HepG2 (cell line): ENCODE measurements at regions not wholly inside any gene's neighbourhood (a gene's known extent, or its start where the extent isn't known, plus 50 kb on each side); places are given as distances from the start of the nearest gene placed in this dataset.

Experiments
- ATAC-seq: fragments of 200-7000 bp; cut with Tn5 transposase; 3 replicates; pipeline ENCODE4 v1.9.1; 2020; ENCODE audit warnings: mild to moderate bottlenecking, moderate library complexity
- BruUV-seq: library from RNA; stranded (reverse); fragments of 400-500 nt; replicated peaks from 2 replicates; lab custom pipeline; 2021; lab: Mats Ljungman, UMichigan
- CTCF ChIA-PET: fragments of 300-600 bp; formaldehyde crosslinking; extraction: SDS; loops from one replicate; lab custom pipeline; 2021; ENCODE audit warnings: low total read pairs, inconsistent platforms, low intra/inter-chr PET ratio; lab: Yijun Ruan, JAX
- POLR2A ChIA-PET: fragments of 350-600 bp; sonication (Branson Sonifier 250); formaldehyde crosslinking; loops from one replicate; lab custom pipeline; 2020; ENCODE audit warnings: antibody characterized with exemption, inconsistent platforms; lab: Yijun Ruan, JAX
- DNase-seq: peaks from one replicate; pipeline ENCODE4 v3.0.0-alpha.2; 2015; ENCODE audit warnings: low spot score
- FAIRE-seq: peaks from 3 replicates; lab custom pipeline; 2011; peaks lifted over from hg19 to GRCh38; lab: Jason Lieb, UNC
- H2AFZ ChIP-seq: one replicate; pipeline ENCODE4 v1.6.1; 2011; ENCODE audit warnings: low read length, inconsistent platforms
- H3K27ac ChIP-seq: fragments of 300-600 bp; 3 replicates; pipeline ENCODE4 v1.8.0; 2011; ENCODE audit warnings: mixed run types, mild to moderate bottlenecking, mixed read lengths, low read length, inconsistent platforms; ENCODE audit not compliant: insufficient read depth; ENCODE audit errors: extremely low read length
- H3K27me3 ChIP-seq, 2 experiments: fragments of 200-600 bp in 1 of 2; 2 replicates in 1 of 2; 3 replicates in 1 of 2; pipeline versions ENCODE4 v1.6.0 to v1.8.0; 2011; ENCODE audit warnings: low read length in 2 of 2, mild to moderate bottlenecking in 2 of 2, moderate library complexity in 2 of 2, inconsistent platforms in 1 of 2; ENCODE audit not compliant: insufficient read depth in 2 of 2, control insufficient read depth in 1 of 2
- H3K36me3 ChIP-seq, 2 experiments: fragments of 200-600 bp in 1 of 2; replicated peaks in 1 of 2; 2 replicates in 1 of 2; 3 replicates in 1 of 2; pipeline versions ENCODE4 v1.5.1 to v1.8.0; 2011; ENCODE audit warnings: low read length in 2 of 2, inconsistent platforms in 1 of 2; ENCODE audit not compliant: insufficient read depth in 2 of 2, control insufficient read depth in 1 of 2
- H3K4me1 ChIP-seq: 2 replicates; pipeline ENCODE4 v1.5.1; 2012; ENCODE audit warnings: low read length, inconsistent platforms; ENCODE audit not compliant: insufficient read depth
- H3K4me2 ChIP-seq: 2 replicates; pipeline ENCODE4 v1.6.0; 2011; ENCODE audit warnings: low read depth, low read length, inconsistent platforms
- H3K4me3 ChIP-seq, 3 experiments: fragments of 200-600 bp in 1 of 3; sonication (generic), shearing (Covaris generic) in 1 of 3; replicated peaks in 1 of 3; 2 replicates each; pipeline ENCODE4 v1.5.1; 2011 to 2016; ENCODE audit warnings: low read length in 3 of 3, inconsistent platforms in 2 of 3, low read depth in 2 of 3, mild to moderate bottlenecking in 2 of 3, control low read depth in 1 of 3, mixed read lengths in 1 of 3; ENCODE audit not compliant: insufficient read depth in 1 of 3
- H3K79me2 ChIP-seq: one replicate; pipeline ENCODE4 v1.6.1; 2011; ENCODE audit warnings: low read length, inconsistent platforms; ENCODE audit not compliant: insufficient read depth
- H3K9ac ChIP-seq: 2 replicates; pipeline ENCODE4 v1.6.0; 2011; ENCODE audit warnings: mild to moderate bottlenecking, low read depth, low read length, inconsistent platforms; ENCODE audit not compliant: insufficient read depth
- H3K9me3 ChIP-seq: 2 replicates; pipeline ENCODE4 v1.5.1; 2012; ENCODE audit warnings: mild to moderate bottlenecking, low read length
- H4K20me1 ChIP-seq: 2 replicates; pipeline ENCODE4 v1.6.0; 2011; ENCODE audit warnings: inconsistent platforms, mild to moderate bottlenecking, low read length, moderate library complexity; ENCODE audit not compliant: insufficient read depth
- AHR ChIP-seq: IDR thresholded peaks from 2 replicates; pipeline ENCODE4 v1.6.1; 2018; ENCODE audit warnings: missing genetic modification reagents, missing compliant biosample characterization
- CENPX ChIP-seq: sonication (generic); formaldehyde crosslinking; IDR thresholded peaks from 2 replicates; pipeline ENCODE4 v1.9.0; 2021; ENCODE audit warnings: mild to moderate bottlenecking, missing genetic modification reagents, moderate library complexity
- GLMP ChIP-seq: sonication (generic); formaldehyde crosslinking; IDR thresholded peaks from 2 replicates; pipeline ENCODE4 v1.9.0; 2021; ENCODE audit warnings: missing genetic modification reagents, mild to moderate bottlenecking, borderline replicate concordance
- IRX3 ChIP-seq: sonication (generic); formaldehyde crosslinking; IDR thresholded peaks from 2 replicates; pipeline ENCODE4 v1.8.1; 2023; ENCODE audit warnings: mild to moderate bottlenecking, low read depth, missing genetic modification reagents, borderline replicate concordance
- MATR3 ChIP-seq: sonication (generic); formaldehyde crosslinking; IDR thresholded peaks from 2 replicates; pipeline ENCODE4 v1.4.0; 2020; ENCODE audit warnings: missing genetic modification reagents
- MIXL1 ChIP-seq: IDR thresholded peaks from 2 replicates; pipeline ENCODE4 v1.6.1; 2016
- NFATC3 ChIP-seq: sonication (generic); formaldehyde crosslinking; IDR thresholded peaks from 2 replicates; pipeline ENCODE4 v1.5.1; 2020; ENCODE audit warnings: mild to moderate bottlenecking, missing genetic modification reagents
- NR2F1 ChIP-seq, 2 experiments: fragments of 450-650 bp in 1 of 2; formaldehyde crosslinking in 1 of 2; IDR thresholded peaks; 2 replicates each; pipeline versions ENCODE4 v1.5.0 to v1.6.1; 2016 to 2020; ENCODE audit warnings: mild to moderate bottlenecking in 1 of 2, missing compliant biosample characterization in 1 of 2, missing genetic modification reagents in 1 of 2, moderate library complexity in 1 of 2
- NRL ChIP-seq: sonication (generic); formaldehyde crosslinking; IDR thresholded peaks from 2 replicates; pipeline ENCODE4 v1.5.0; 2020; ENCODE audit warnings: missing genetic modification reagents, mild to moderate bottlenecking, moderate library complexity, borderline replicate concordance
- THYN1 ChIP-seq: sonication (generic); formaldehyde crosslinking; IDR thresholded peaks from 2 replicates; pipeline ENCODE4 v1.8.1; 2023; ENCODE audit warnings: low read depth, mild to moderate bottlenecking, moderate library complexity, missing genetic modification reagents, borderline replicate concordance
- ZNF230 ChIP-seq: sonication (generic); formaldehyde crosslinking; IDR thresholded peaks from 2 replicates; pipeline ENCODE4 v1.4.0; 2020; ENCODE audit warnings: mild to moderate bottlenecking, missing genetic modification reagents
- ZNF451 ChIP-seq: sonication (generic); formaldehyde crosslinking; IDR thresholded peaks from 2 replicates; pipeline ENCODE4 v1.5.0; 2020; ENCODE audit warnings: mild to moderate bottlenecking, missing genetic modification reagents
- ZNF563 ChIP-seq: sonication (generic); formaldehyde crosslinking; IDR thresholded peaks from 2 replicates; pipeline ENCODE4 v1.8.0; 2022; ENCODE audit warnings: mild to moderate bottlenecking, moderate library complexity, missing genetic modification reagents
- ZNF607 ChIP-seq: sonication (generic); formaldehyde crosslinking; IDR thresholded peaks from 2 replicates; pipeline ENCODE4 v1.5.1; 2020; ENCODE audit warnings: missing genetic modification reagents, mild to moderate bottlenecking, borderline replicate concordance
- ZNF713 ChIP-seq: sonication (generic); formaldehyde crosslinking; IDR thresholded peaks from 2 replicates; pipeline ENCODE4 v1.4.0; 2020; ENCODE audit warnings: mild to moderate bottlenecking, missing genetic modification reagents
- ZUFSP ChIP-seq: sonication (generic); formaldehyde crosslinking; IDR thresholded peaks from 2 replicates; pipeline ENCODE4 v1.9.0; 2021; ENCODE audit warnings: missing genetic modification reagents, mild to moderate bottlenecking, borderline replicate concordance
- WGBS: methylation state at CpG from one replicate; pipeline ENCODE4 v1.1.6; 2017; ENCODE audit warnings: low lambda C conversion rate; 5-methylcytosine and 5-hydroxymethylcytosine counted together
- in situ Hi-C: cut with HindIII; loops from 2 replicates; pipeline ENCODE4 v1.10.0; 2017; ENCODE audit warnings: low pct_unique_long_range_greater_than_20kb; ENCODE audit not compliant: extremely low pct_ligation_motif_present
- intact Hi-C: fragments of 100-400 bp; cut with micrococcal nuclease; formaldehyde crosslinking; loops from one replicate; pipeline ENCODE4 v1.10.0; 2022; ENCODE audit not compliant: unreplicated experiment

GRCh38 chr14:83347874-83348273, 1814.2 kb upstream of the SEL1L start:
- in situ Hi-C loops, result no loop called here
- no peak overlapping the region for H3K9ac ChIP-seq
- no peak overlapping the region for H2AFZ ChIP-seq
- H3K79me2 ChIP-seq, result no peaks in the 10 kb centered on the region
- 0% methylated on average over 1 of the region's 1 CpG for WGBS
- CTCF ChIA-PET, result no interaction called here
- POLR2A ChIA-PET, result no interaction called here
- H3K9me3 ChIP-seq, result no peaks in the 10 kb centered on the region; the same call in 1 of the 2 replicates
- BruUV-seq, result no TSS peak
- H3K4me3 ChIP-seq, result no peak overlapping the region
- FAIRE-seq (no peak), DNase-seq (no peak), ATAC-seq (no peak)
- no peaks in the 10 kb centered on the region for H3K4me1 ChIP-seq
- intact Hi-C loops, result no loop called here
- no peaks in the 10 kb centered on the region for H3K27me3 ChIP-seq
- H4K20me1 ChIP-seq, result no peaks in the 10 kb centered on the region
- H3K27ac ChIP-seq, result no peak overlapping the region
- H3K36me3 ChIP-seq, result no peaks in the 10 kb centered on the region
- no peak for TF ChIP-seq ZNF607
- no peak for TF ChIP-seq MIXL1 (CRISPR knock-in tag)
- no peak for TF ChIP-seq THYN1
- no peak for TF ChIP-seq GLMP (CRISPR knock-in tag)
- TF ChIP-seq NFATC3 (CRISPR knock-in tag), result no peak
- TF ChIP-seq MATR3, result no peak
- TF ChIP-seq ZNF713 (CRISPR knock-in tag), result no peak
- no peak for TF ChIP-seq ZNF451 (CRISPR knock-in tag)
- TF ChIP-seq NRL, result no peak
- no peak for TF ChIP-seq AHR (CRISPR knock-in tag)
- no peak for TF ChIP-seq NR2F1 (CRISPR knock-in tag; IDR thresholded peaks at IDR 0.05)
- TF ChIP-seq ZNF563, result no peak
- no peak for TF ChIP-seq ZNF230 (CRISPR knock-in tag)
- TF ChIP-seq IRX3 (CRISPR knock-in tag), result no peak
- no peak for TF ChIP-seq ZUFSP (CRISPR knock-in tag)
- no peak for TF ChIP-seq CENPX (CRISPR knock-in tag)
- no peak overlapping the region for H3K4me2 ChIP-seq
